HepG2 (cell line): ENCODE measurements at regions not wholly inside any gene's neighbourhood (a gene's known extent, or its start where the extent isn't known, plus 50 kb on each side); places are given as distances from the start of the nearest gene placed in this dataset.

Experiments used
- ARID5B ChIP-seq: IDR thresholded peaks from 2 replicates; pipeline ENCODE4 v1.4.0; 2020; ENCODE audit warnings: mild to moderate bottlenecking, missing genetic modification reagents
- DZIP1 ChIP-seq: sonication (generic); formaldehyde crosslinking; IDR thresholded peaks from 2 replicates; pipeline ENCODE4 v1.5.0; 2020; ENCODE audit warnings: mild to moderate bottlenecking, missing genetic modification reagents
- EP300 ChIP-seq, 3 experiments: sonication (generic) in 1 of 3; formaldehyde crosslinking in 1 of 3; IDR thresholded peaks; 2 replicates each; pipeline versions ENCODE4 v1.5.1 to v1.6.1; 2011 to 2020; ENCODE audit warnings: low read depth in 2 of 3, low read length in 2 of 3, borderline replicate concordance in 1 of 3, improper control_type of control experiment in 1 of 3, mild to moderate bottlenecking in 1 of 3, missing genetic modification reagents in 1 of 3, moderate library complexity in 1 of 3
- FOSL1 ChIP-seq: sonication (generic); formaldehyde crosslinking; IDR thresholded peaks from 2 replicates; pipeline ENCODE4 v1.9.0; 2021; ENCODE audit warnings: missing genetic modification reagents, borderline replicate concordance
- GABPA ChIP-seq, 2 experiments: IDR thresholded peaks; 2 replicates each; pipeline ENCODE4 v1.6.1; 2011 to 2016; ENCODE audit warnings: low read depth in 2 of 2, low read length in 1 of 2, missing biosample characterization in 1 of 2, missing genetic modification characterization in 1 of 2
- GTF2F1 ChIP-seq: fragments of 150-350 bp; IDR thresholded peaks from 2 replicates; pipeline ENCODE4 v1.6.1; 2014; ENCODE audit warnings: low read length
- PRDM15 ChIP-seq: sonication (generic); formaldehyde crosslinking; IDR thresholded peaks from 2 replicates; pipeline ENCODE4 v1.4.0; 2020; ENCODE audit warnings: missing genetic modification reagents
- SNAPC4 ChIP-seq: sonication (generic); formaldehyde crosslinking; IDR thresholded peaks from 2 replicates; pipeline ENCODE4 v1.4.0; 2020; ENCODE audit warnings: mild to moderate bottlenecking, missing genetic modification reagents
- ZNF329 ChIP-seq: sonication (generic); formaldehyde crosslinking; IDR thresholded peaks from 2 replicates; pipeline ENCODE4 v1.9.0; 2021; ENCODE audit warnings: low read depth, mild to moderate bottlenecking, missing genetic modification reagents
- TF ChIP-seq, protein P1 (sequence below): sonication (generic); formaldehyde crosslinking; IDR thresholded peaks from 2 replicates; pipeline ENCODE4 v1.4.0; 2020; ENCODE audit warnings: mild to moderate bottlenecking, missing genetic modification reagents
- TF ChIP-seq, protein P2 (sequence below): sonication (generic); formaldehyde crosslinking; IDR thresholded peaks from 2 replicates; pipeline ENCODE4 v1.5.1; 2020; ENCODE audit warnings: missing genetic modification reagents, mild to moderate bottlenecking, borderline replicate concordance

GRCh38 chr5:62742207-62742606, 163.6 kb downstream of the LRRC70 start (continued):
- TF ChIP-seq ARID5B (CRISPR knock-in tag) (peak; percentile 80), EP300 (IDR thresholded peaks at IDR 0.05; ENCODE audit: low read depth in 2 of 2, low read length in 2 of 2) (0 out of 4 replicates have a peak, but pooled peaks of 1 of the 2 experiments have one; percentile 18), EP300 (CRISPR knock-in tag; IDR thresholded peaks at IDR 0.05; ENCODE audit: borderline replicate concordance) (no peak), SNAPC4 (no peak), PRDM15 (no peak), GTF2F1 (no peak), DZIP1 (no peak), GABPA (IDR thresholded peaks at IDR 0.05; ENCODE audit: low read depth, low read length) (no peak), GABPA (CRISPR knock-in tag; IDR thresholded peaks at IDR 0.05; ENCODE audit: low read depth) (no peak), FOSL1 (CRISPR knock-in tag) (no peak), ZNF329 (CRISPR knock-in tag) (no peak)
- TF ChIP-seq, protein P1, sequence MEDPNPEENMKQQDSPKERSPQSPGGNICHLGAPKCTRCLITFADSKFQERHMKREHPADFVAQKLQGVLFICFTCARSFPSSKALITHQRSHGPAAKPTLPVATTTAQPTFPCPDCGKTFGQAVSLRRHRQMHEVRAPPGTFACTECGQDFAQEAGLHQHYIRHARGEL (CRISPR knock-in tag), result no peak
- TF ChIP-seq, protein P2, sequence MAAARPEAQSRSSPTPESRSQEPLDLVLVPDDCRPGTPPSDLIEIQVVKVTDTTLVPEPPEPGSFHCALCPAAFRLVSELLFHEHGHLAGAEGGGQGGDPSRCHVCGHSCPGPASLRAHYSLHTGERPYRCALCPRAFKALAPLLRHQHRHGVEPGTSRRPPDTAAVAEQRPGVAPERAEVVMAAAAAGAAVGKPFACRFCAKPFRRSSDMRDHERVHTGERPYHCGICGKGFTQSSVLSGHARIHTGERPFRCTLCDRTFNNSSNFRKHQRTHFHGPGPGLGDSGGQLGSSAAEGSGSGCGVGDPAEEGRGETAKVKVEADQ (CRISPR knock-in tag), result no peak
